Lower leg skin (tissue), 3 donors: ENCODE measurements at regions not wholly inside any gene's neighbourhood (a gene's known extent, or its start where the extent isn't known, plus 50 kb on each side); places are given as distances from the start of the nearest gene placed in this dataset.

Experiments
- CTCF ChIP-seq, 3 donors: fragments of 450-650 bp; IDR thresholded peaks; one replicate each; pipeline ENCODE4 v1.5.1; 2016; ENCODE audit warnings: antibody characterized with exemption in 3 of 3, mild to moderate bottlenecking in 3 of 3, moderate library complexity in 2 of 3
- POLR2A ChIP-seq, 2 donors: fragments of 450-650 bp; IDR thresholded peaks; one replicate each; pipeline ENCODE4 v1.6.1; 2016 to 2017; ENCODE audit warnings: antibody characterized with exemption in 2 of 2, mild to moderate bottlenecking in 1 of 2, moderate library complexity in 1 of 2

GRCh38 chr18:2114289-2114688 is 457.0 kb downstream of the METTL4 start:
- no peak for TF ChIP-seq CTCF (IDR thresholded peaks at IDR 0.05)
- TF ChIP-seq POLR2A (IDR thresholded peaks at IDR 0.05): no peak
